Sigmoid colon (tissue), 4 donors: ENCODE measurements at regions not wholly inside any gene's neighbourhood (a gene's known extent, or its start where the extent isn't known, plus 50 kb on each side); places are given as distances from the start of the nearest gene placed in this dataset.
A peak's percentile ranks its signal among the peaks of the same experiment; 100 is the strongest.

Experiments used
- EP300 ChIP-seq, 4 donors: sonication (generic); formaldehyde crosslinking; IDR thresholded peaks; one replicate each; pipeline ENCODE4 v1.6.1; 2017; ENCODE audit warnings: antibody characterized with exemption in 4 of 4
- POLR2A ChIP-seq, 2 donors: fragments of 450-650 bp; IDR thresholded peaks; one replicate each; pipeline ENCODE4 v1.6.1; 2016; ENCODE audit warnings: antibody characterized with exemption in 2 of 2, mild to moderate bottlenecking in 2 of 2, moderate library complexity in 2 of 2
- POLR2AphosphoS5 ChIP-seq, 4 donors: sonication (generic); formaldehyde crosslinking; IDR thresholded peaks; one replicate each; pipeline ENCODE4 v1.6.1; 2017; ENCODE audit warnings: antibody characterized with exemption in 4 of 4
- TF ChIP-seq, protein P1 (sequence below), 4 experiments: fragments of 450-650 bp in 3 of 4; fragments of 200-600 bp in 1 of 4; IDR thresholded peaks; one replicate each; pipeline ENCODE4 v1.5.1; 2016 to 2019; ENCODE audit warnings: antibody characterized with exemption in 4 of 4, mild to moderate bottlenecking in 3 of 4, moderate library complexity in 2 of 4

- TF ChIP-seq, protein P1, sequence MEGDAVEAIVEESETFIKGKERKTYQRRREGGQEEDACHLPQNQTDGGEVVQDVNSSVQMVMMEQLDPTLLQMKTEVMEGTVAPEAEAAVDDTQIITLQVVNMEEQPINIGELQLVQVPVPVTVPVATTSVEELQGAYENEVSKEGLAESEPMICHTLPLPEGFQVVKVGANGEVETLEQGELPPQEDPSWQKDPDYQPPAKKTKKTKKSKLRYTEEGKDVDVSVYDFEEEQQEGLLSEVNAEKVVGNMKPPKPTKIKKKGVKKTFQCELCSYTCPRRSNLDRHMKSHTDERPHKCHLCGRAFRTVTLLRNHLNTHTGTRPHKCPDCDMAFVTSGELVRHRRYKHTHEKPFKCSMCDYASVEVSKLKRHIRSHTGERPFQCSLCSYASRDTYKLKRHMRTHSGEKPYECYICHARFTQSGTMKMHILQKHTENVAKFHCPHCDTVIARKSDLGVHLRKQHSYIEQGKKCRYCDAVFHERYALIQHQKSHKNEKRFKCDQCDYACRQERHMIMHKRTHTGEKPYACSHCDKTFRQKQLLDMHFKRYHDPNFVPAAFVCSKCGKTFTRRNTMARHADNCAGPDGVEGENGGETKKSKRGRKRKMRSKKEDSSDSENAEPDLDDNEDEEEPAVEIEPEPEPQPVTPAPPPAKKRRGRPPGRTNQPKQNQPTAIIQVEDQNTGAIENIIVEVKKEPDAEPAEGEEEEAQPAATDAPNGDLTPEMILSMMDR (IDR thresholded peaks at IDR 0.05), result no peak
- TF ChIP-seq EP300 (IDR thresholded peaks at IDR 0.05), result no peak
- TF ChIP-seq POLR2A (IDR thresholded peaks at IDR 0.05), result no peak
- peak in 1 of 4 donors; percentile 22 for TF ChIP-seq POLR2AphosphoS5 (IDR thresholded peaks at IDR 0.05)
Measured at GRCh38 chr13:40109351-40109844, 453.9 kb downstream of the COG6 start.
